IMR-90 (cell line): ENCODE measurements at regions not wholly inside any gene's neighbourhood (a gene's known extent, or its start where the extent isn't known, plus 50 kb on each side); places are given as distances from the start of the nearest gene placed in this dataset.

Experiments
- ATAC-seq: fragments of 200-7000 bp; cut with Tn5 transposase; 2 replicates; pipeline ENCODE4 v1.9.1; 2020; ENCODE audit warnings: low read depth, mild to moderate bottlenecking, moderate library complexity
- BruUV-seq: library from RNA; stranded (reverse); fragments of 400-500 nt; replicated peaks from 2 replicates; lab custom pipeline; 2021; lab: Mats Ljungman, UMichigan
- CTCF ChIA-PET: fragments of 300-600 bp; formaldehyde crosslinking; extraction: SDS; loops from one replicate; lab custom pipeline; 2021; ENCODE audit warnings: antibody characterized with exemption; lab: Yijun Ruan, JAX
- POLR2A ChIA-PET: fragments of 300-600 bp; sonication (Branson Sonifier 250); formaldehyde crosslinking; loops from one replicate; lab custom pipeline; 2022; ENCODE audit warnings: antibody characterized with exemption; ENCODE audit not compliant: unreplicated experiment; lab: Charles Lee
- DNase-seq: peaks from one replicate; pipeline ENCODE4 v3.0.0; 2013
- H2AFZ ChIP-seq: replicated peaks from 2 replicates; pipeline ENCODE3; 2013; ENCODE audit warnings: low read length, mild to moderate bottlenecking; ENCODE audit not compliant: poor library complexity
- H2AK5ac ChIP-seq: 2 replicates; pipeline ENCODE4 v1.6.1; 2013; ENCODE audit warnings: low read depth, low read length, inconsistent platforms
- H2AK9ac ChIP-seq: replicated peaks from 2 replicates; pipeline ENCODE3; 2013; ENCODE audit warnings: mild to moderate bottlenecking, low read depth, low read length, moderate library complexity; ENCODE audit not compliant: poor library complexity
- H2BK120ac ChIP-seq: 2 replicates; pipeline ENCODE4 v1.6.1; 2013; ENCODE audit warnings: low read depth, low read length, inconsistent platforms
- H2BK15ac ChIP-seq: 3 replicates; pipeline ENCODE4 v1.6.1; 2013; ENCODE audit warnings: low read depth, low read length, inconsistent platforms
- H2BK20ac ChIP-seq: 2 replicates; pipeline ENCODE4 v1.6.1; 2013; ENCODE audit warnings: low read depth, mild to moderate bottlenecking, inconsistent platforms, low read length, moderate library complexity
- H2BK5ac ChIP-seq: 2 replicates; pipeline ENCODE4 v1.6.1; 2013; ENCODE audit warnings: mild to moderate bottlenecking, low read depth, low read length, inconsistent platforms; ENCODE audit not compliant: poor library complexity, severe bottlenecking
- H3K14ac ChIP-seq: replicated peaks from 2 replicates; pipeline ENCODE4 v1.6.1; 2013; ENCODE audit warnings: low read depth, low read length, inconsistent platforms
- H3K18ac ChIP-seq: 2 replicates; pipeline ENCODE4 v1.6.1; 2013; ENCODE audit warnings: low read depth, low read length, control low read depth
- H3K23ac ChIP-seq: 2 replicates; pipeline ENCODE4 v1.6.1; 2013; ENCODE audit warnings: low read depth, low read length, inconsistent platforms
- H3K27ac ChIP-seq: 2 replicates; pipeline ENCODE4 v1.5.1; 2013; ENCODE audit warnings: mild to moderate bottlenecking, control low read depth, low read length; ENCODE audit not compliant: insufficient read depth
- H3K27me3 ChIP-seq: 2 replicates; pipeline ENCODE4 v1.6.1; 2013; ENCODE audit warnings: low read length; ENCODE audit not compliant: control insufficient read depth, insufficient read depth
- H3K36me3 ChIP-seq: 2 replicates; pipeline ENCODE4 v1.6.1; 2013; ENCODE audit warnings: low read length, mixed read lengths; ENCODE audit not compliant: control insufficient read depth, insufficient read depth
- H3K4ac ChIP-seq: 2 replicates; pipeline ENCODE4 v1.6.1; 2013; ENCODE audit warnings: low read depth, low read length, inconsistent platforms
- H3K4me1 ChIP-seq: 2 replicates; pipeline ENCODE4 v1.6.1; 2013; ENCODE audit warnings: low read length, mixed read lengths; ENCODE audit not compliant: control insufficient read depth, insufficient read depth
- H3K4me2 ChIP-seq: 2 replicates; pipeline ENCODE4 v1.6.1; 2013; ENCODE audit warnings: low read depth, mild to moderate bottlenecking, control low read depth, low read length, moderate library complexity
- H3K4me3 ChIP-seq: 2 replicates; pipeline ENCODE4 v1.5.1; 2013; ENCODE audit warnings: low read depth, mild to moderate bottlenecking, control low read depth, low read length, moderate library complexity; ENCODE audit not compliant: insufficient read depth
- H3K56ac ChIP-seq: 2 replicates; pipeline ENCODE4 v1.6.1; 2013; ENCODE audit warnings: low read length, inconsistent platforms; ENCODE audit not compliant: insufficient read depth; ENCODE audit errors: extremely low read depth
- H3K79me1 ChIP-seq, 2 experiments: 2 replicates each; pipeline ENCODE4 v1.6.1; 2013; ENCODE audit warnings: low read length in 2 of 2, inconsistent platforms in 1 of 2, low read depth in 1 of 2
- H3K9ac ChIP-seq: 2 replicates; pipeline ENCODE4 v1.6.1; 2013; ENCODE audit warnings: low read depth, low read length, control low read depth
- H3K9me1 ChIP-seq: 2 replicates; pipeline ENCODE4 v1.6.1; 2013; ENCODE audit warnings: low read length, inconsistent platforms; ENCODE audit not compliant: insufficient read depth
- H3K9me3 ChIP-seq: 2 replicates; pipeline ENCODE4 v1.6.1; 2013; ENCODE audit warnings: low read length; ENCODE audit not compliant: control insufficient read depth, insufficient read depth
- H4K20me1 ChIP-seq: 2 replicates; pipeline ENCODE4 v1.6.1; 2013; ENCODE audit warnings: low read length, inconsistent platforms; ENCODE audit not compliant: insufficient read depth
- H4K5ac ChIP-seq: 2 replicates; pipeline ENCODE4 v1.6.1; 2013; ENCODE audit warnings: mild to moderate bottlenecking, low read depth, low read length, control low read depth
- H4K8ac ChIP-seq, 2 experiments: 2 replicates each; pipeline ENCODE4 v1.6.1; 2013; ENCODE audit warnings: low read depth in 2 of 2, low read length in 2 of 2, control low read depth in 1 of 2, inconsistent platforms in 1 of 2
- H4K91ac ChIP-seq: 2 replicates; pipeline ENCODE4 v1.6.1; 2013; ENCODE audit warnings: low read depth, low read length, inconsistent platforms; ENCODE audit not compliant: insufficient read depth
- BHLHE40 ChIP-seq: fragments of 150-350 bp; IDR thresholded peaks from 2 replicates; pipeline ENCODE4 v1.6.1; 2016; ENCODE audit warnings: mild to moderate bottlenecking, low read depth, low read length
- CEBPB ChIP-seq: IDR thresholded peaks from 2 replicates; pipeline ENCODE4 v1.6.1; 2012; ENCODE audit warnings: low read depth, low read length, improper control_type of control experiment
- CHD1 ChIP-seq: IDR thresholded peaks from 2 replicates; pipeline ENCODE4 v1.6.1; 2012; ENCODE audit warnings: low read depth, low read length, improper control_type of control experiment
- FOS ChIP-seq: fragments of 150-350 bp; IDR thresholded peaks from 2 replicates; pipeline ENCODE4 v1.6.1; 2016; ENCODE audit warnings: low read depth, low read length
- MAFK ChIP-seq: IDR thresholded peaks from 2 replicates; pipeline ENCODE4 v1.6.1; 2012; ENCODE audit warnings: low read depth, low read length, improper control_type of control experiment
- MAZ ChIP-seq: IDR thresholded peaks from 2 replicates; pipeline ENCODE4 v1.6.1; 2012; ENCODE audit warnings: low read depth, mild to moderate bottlenecking, low read length, improper control_type of control experiment, moderate library complexity, borderline replicate concordance
- MXI1 ChIP-seq: IDR thresholded peaks from 2 replicates; pipeline ENCODE4 v1.6.1; 2012; ENCODE audit warnings: low read depth, mild to moderate bottlenecking, low read length, moderate library complexity, borderline replicate concordance
- NFE2L2 ChIP-seq: fragments of 150-350 bp; IDR thresholded peaks from 2 replicates; pipeline ENCODE4 v1.6.1; 2016; ENCODE audit warnings: low read depth, mild to moderate bottlenecking, low read length
- POLR2A ChIP-seq: IDR thresholded peaks from 2 replicates; pipeline ENCODE4 v1.6.1; 2012; ENCODE audit warnings: mild to moderate bottlenecking, low read depth, low read length
- RAD21 ChIP-seq: IDR thresholded peaks from 2 replicates; pipeline ENCODE4 v1.6.1; 2012; ENCODE audit warnings: low read length, improper control_type of control experiment
- RCOR1 ChIP-seq: IDR thresholded peaks from 2 replicates; pipeline ENCODE4 v1.6.1; 2012; ENCODE audit warnings: mild to moderate bottlenecking, low read length, improper control_type of control experiment; ENCODE audit not compliant: insufficient replicate concordance
- RFX5 ChIP-seq: IDR thresholded peaks from 2 replicates; pipeline ENCODE4 v1.8.0; 2012; ENCODE audit warnings: low read depth, mild to moderate bottlenecking, low read length, moderate library complexity
- SMC3 ChIP-seq: fragments of 150-350 bp; IDR thresholded peaks from 2 replicates; pipeline ENCODE4 v1.6.1; 2016; ENCODE audit warnings: low read depth, mild to moderate bottlenecking, antibody characterized with exemption, low read length, moderate library complexity
- WGBS, 2 experiments: methylation state at CpG; one replicate each; pipeline versions ENCODE4 v1.1.5 to v1.1.7; 2013; ENCODE audit warnings: missing lambda C conversion rate in 2 of 2; ENCODE audit not compliant: insufficient read length in 1 of 2; ENCODE audit errors: extremely low coverage in 2 of 2; 5-methylcytosine and 5-hydroxymethylcytosine counted together
- dilution Hi-C: fragments of 300-500 bp; cut with HindIII; formaldehyde crosslinking; loops from one replicate; pipeline ENCODE4 v1.14.3; 2018; ENCODE audit warnings: low sequenced_read_pairs; ENCODE audit not compliant: unreplicated experiment
- in situ Hi-C: fragments of 300-500 bp; cut with MboI; formaldehyde crosslinking; loops from 3 replicates; pipeline ENCODE4 v1.14.3; 2019; ENCODE audit warnings: low sequenced_read_pairs, inconsistent platforms, mixed read lengths
- intact Hi-C: fragments of 100-400 bp; cut with micrococcal nuclease; formaldehyde crosslinking; loops from 2 replicates; pipeline ENCODE4 v1.10.0; 2022
- TF ChIP-seq, protein P1 (sequence below): conservative IDR thresholded peaks from 2 replicates; pipeline ENCODE4 v1.5.1; 2012; ENCODE audit warnings: mild to moderate bottlenecking, low read depth, low read length, improper control_type of control experiment
- TF ChIP-seq, protein P2 (sequence below): fragments of 150-350 bp; IDR thresholded peaks from 2 replicates; pipeline ENCODE4 v1.6.1; 2017; ENCODE audit warnings: mild to moderate bottlenecking, antibody characterized with exemption, low read length, low read depth
- TF ChIP-seq, protein P3 (sequence below): fragments of 150-350 bp; IDR thresholded peaks from 2 replicates; pipeline ENCODE4 v1.6.1; 2016; ENCODE audit warnings: low read depth, mild to moderate bottlenecking, low read length, moderate library complexity, borderline replicate concordance

DNA sequence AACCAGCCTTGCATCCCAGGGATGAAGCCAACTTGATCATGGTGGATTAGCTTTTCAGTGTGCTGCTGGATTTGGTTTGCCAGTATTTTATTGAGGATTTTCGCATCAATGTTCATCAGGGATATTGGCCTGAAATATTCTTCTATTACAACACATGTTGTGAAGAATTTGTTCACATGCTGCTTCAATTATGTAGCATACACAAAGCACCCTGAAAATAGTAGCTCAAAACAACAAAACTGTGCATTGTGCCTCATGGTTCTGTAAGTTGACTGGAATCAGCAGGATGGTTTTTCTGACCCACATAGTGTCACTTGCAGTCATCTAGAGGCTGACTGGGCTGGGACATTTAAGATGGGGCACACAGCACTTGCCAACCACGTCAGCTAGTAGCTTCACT, 193.9 kb downstream of the SYK start:
- Histone ChIP-seq H3K27ac (no peak overlapping the region), H4K8ac (no peak overlapping the region), H3K23ac (no peak overlapping the region), H3K79me1 (no peaks in the 10 kb centered on the region), H3K9me1 (peaks cover 21% of the 10 kb centered on the region), H3K4me2 (no peak overlapping the region), H3K4me1 (peaks cover 19% of the 10 kb centered on the region), H2BK5ac (no peak overlapping the region), H3K36me3 (no peaks in the 10 kb centered on the region), H3K27me3 (no peaks in the 10 kb centered on the region), H2AFZ (no peak overlapping the region), H3K9me3 (no peaks in the 10 kb centered on the region), H3K18ac (no peak overlapping the region), H3K4ac (0 out of 2 replicates have a peak overlapping the region, but pooled peaks have one; percentile 11), H4K20me1 (no peaks in the 10 kb centered on the region), H2AK9ac (no peak overlapping the region), H3K9ac (no peak overlapping the region), H2BK15ac (peak overlapping the region; percentile 29; the same call in 2 of the 3 replicates), H4K5ac (no peak overlapping the region), H3K56ac (no peak overlapping the region), H3K4me3 (no peak overlapping the region), H2BK20ac (peak overlapping the region; percentile 55; the same call in 1 of the 2 replicates), H4K91ac (peak overlapping the region; percentile 33; the same call in 1 of the 2 replicates), H3K14ac (0 out of 2 replicates have a peak overlapping the region, but pooled peaks have one; percentile 4), H2AK5ac (peak overlapping the region; percentile 25; the same call in 1 of the 2 replicates), H2BK120ac (peak overlapping the region; percentile 5; the same call in 1 of the 2 replicates)
- no TSS peak for BruUV-seq
- DNase-seq (no peak), ATAC-seq (no peak)
- dilution Hi-C loops: no loop called here
- intact Hi-C loops: no loop called here
- ChIA-PET CTCF (no interaction called here), POLR2A (no interaction called here)
- in situ Hi-C loops: no loop called here
- 88% methylated on average over 1 of the region's 2 CpGs; no CpG with 5 or more reads in 1 of the 2 experiments for WGBS, 2 experiments
- TF ChIP-seq BHLHE40 (no peak), FOS (no peak), NFE2L2 (no peak), CHD1 (no peak), RFX5 (no peak), RAD21 (no peak), MAFK (no peak), POLR2A (no peak), MAZ (no peak), SMC3 (no peak), MXI1 (no peak), RCOR1 (no peak), CEBPB (no peak)
- TF ChIP-seq, protein P1, sequence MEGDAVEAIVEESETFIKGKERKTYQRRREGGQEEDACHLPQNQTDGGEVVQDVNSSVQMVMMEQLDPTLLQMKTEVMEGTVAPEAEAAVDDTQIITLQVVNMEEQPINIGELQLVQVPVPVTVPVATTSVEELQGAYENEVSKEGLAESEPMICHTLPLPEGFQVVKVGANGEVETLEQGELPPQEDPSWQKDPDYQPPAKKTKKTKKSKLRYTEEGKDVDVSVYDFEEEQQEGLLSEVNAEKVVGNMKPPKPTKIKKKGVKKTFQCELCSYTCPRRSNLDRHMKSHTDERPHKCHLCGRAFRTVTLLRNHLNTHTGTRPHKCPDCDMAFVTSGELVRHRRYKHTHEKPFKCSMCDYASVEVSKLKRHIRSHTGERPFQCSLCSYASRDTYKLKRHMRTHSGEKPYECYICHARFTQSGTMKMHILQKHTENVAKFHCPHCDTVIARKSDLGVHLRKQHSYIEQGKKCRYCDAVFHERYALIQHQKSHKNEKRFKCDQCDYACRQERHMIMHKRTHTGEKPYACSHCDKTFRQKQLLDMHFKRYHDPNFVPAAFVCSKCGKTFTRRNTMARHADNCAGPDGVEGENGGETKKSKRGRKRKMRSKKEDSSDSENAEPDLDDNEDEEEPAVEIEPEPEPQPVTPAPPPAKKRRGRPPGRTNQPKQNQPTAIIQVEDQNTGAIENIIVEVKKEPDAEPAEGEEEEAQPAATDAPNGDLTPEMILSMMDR: no peak
- TF ChIP-seq, protein P2, sequence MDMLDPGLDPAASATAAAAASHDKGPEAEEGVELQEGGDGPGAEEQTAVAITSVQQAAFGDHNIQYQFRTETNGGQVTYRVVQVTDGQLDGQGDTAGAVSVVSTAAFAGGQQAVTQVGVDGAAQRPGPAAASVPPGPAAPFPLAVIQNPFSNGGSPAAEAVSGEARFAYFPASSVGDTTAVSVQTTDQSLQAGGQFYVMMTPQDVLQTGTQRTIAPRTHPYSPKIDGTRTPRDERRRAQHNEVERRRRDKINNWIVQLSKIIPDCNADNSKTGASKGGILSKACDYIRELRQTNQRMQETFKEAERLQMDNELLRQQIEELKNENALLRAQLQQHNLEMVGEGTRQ: no peak
- TF ChIP-seq, protein P3, sequence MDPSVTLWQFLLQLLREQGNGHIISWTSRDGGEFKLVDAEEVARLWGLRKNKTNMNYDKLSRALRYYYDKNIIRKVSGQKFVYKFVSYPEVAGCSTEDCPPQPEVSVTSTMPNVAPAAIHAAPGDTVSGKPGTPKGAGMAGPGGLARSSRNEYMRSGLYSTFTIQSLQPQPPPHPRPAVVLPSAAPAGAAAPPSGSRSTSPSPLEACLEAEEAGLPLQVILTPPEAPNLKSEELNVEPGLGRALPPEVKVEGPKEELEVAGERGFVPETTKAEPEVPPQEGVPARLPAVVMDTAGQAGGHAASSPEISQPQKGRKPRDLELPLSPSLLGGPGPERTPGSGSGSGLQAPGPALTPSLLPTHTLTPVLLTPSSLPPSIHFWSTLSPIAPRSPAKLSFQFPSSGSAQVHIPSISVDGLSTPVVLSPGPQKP: no peak
